AG09319 (cell line): ENCODE measurements at regions not wholly inside any gene's neighbourhood (a gene's known extent, or its start where the extent isn't known, plus 50 kb on each side); places are given as distances from the start of the nearest gene placed in this dataset.

Source experiments
- DNase-seq: peaks from one replicate; pipeline ENCODE4 v3.0.0-alpha.2; 2010; ENCODE audit warnings: low read depth; ENCODE audit errors: extremely low read depth
- TF ChIP-seq, protein P1 (sequence below): IDR thresholded peaks from 2 replicates; pipeline ENCODE4 v1.5.1; 2011; ENCODE audit warnings: low read depth, mild to moderate bottlenecking, inconsistent platforms, low read length, moderate library complexity

DNA sequence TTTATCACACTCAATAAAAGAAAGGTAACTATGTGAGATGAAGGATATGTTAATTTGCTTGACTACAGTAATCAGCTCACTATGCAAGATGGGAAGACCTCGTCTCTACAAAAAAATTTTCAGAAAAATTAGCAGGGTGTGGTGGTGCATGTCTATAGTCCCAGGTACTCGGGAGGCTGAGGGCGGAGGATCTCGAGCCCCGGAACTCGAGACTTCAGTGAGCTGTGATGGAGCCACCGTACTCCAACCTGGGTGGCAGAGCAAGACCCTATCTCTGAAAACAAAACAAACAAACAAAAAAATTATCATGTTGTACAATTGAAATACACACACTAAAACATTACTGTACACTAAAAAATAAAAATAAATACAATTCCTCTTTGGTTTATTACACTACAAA, 376.7 kb upstream of the KLHL1 start:
- no peak for DNase-seq
- TF ChIP-seq, protein P1, sequence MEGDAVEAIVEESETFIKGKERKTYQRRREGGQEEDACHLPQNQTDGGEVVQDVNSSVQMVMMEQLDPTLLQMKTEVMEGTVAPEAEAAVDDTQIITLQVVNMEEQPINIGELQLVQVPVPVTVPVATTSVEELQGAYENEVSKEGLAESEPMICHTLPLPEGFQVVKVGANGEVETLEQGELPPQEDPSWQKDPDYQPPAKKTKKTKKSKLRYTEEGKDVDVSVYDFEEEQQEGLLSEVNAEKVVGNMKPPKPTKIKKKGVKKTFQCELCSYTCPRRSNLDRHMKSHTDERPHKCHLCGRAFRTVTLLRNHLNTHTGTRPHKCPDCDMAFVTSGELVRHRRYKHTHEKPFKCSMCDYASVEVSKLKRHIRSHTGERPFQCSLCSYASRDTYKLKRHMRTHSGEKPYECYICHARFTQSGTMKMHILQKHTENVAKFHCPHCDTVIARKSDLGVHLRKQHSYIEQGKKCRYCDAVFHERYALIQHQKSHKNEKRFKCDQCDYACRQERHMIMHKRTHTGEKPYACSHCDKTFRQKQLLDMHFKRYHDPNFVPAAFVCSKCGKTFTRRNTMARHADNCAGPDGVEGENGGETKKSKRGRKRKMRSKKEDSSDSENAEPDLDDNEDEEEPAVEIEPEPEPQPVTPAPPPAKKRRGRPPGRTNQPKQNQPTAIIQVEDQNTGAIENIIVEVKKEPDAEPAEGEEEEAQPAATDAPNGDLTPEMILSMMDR, result no peak

DNA sequence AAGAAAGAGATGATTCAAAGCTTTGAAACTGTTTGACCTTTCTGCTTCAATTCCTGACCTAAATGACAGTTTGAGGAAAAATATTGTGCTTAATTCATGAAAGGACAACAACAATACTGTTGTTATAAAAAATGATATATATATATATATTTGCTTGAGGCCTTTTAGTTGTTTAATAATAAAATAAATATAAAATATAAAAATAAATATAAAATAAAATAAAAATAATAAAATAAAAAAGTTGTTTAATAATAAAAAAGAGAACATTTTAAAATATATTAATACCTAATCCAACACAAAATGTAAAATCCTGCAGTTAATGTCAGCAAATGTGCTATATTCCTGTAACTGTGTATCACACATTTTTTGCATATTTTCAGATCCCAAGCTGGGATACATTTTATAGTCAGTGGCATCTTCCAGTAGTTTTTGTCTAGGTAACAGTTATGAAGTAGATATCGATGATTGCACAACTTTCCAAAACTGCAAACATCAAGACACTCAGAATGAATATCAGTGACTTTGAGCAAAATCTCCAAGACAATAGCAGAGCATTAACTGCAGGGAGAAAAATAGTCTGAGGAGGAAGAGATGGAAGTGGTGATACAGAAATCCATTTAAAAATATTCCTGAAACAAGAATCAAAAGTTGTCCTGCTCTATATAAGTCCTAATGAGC, 375.5 kb upstream of the KLHL1 start:
- DNase-seq, result no peak
- TF ChIP-seq, protein P1, result no peak

DNA sequence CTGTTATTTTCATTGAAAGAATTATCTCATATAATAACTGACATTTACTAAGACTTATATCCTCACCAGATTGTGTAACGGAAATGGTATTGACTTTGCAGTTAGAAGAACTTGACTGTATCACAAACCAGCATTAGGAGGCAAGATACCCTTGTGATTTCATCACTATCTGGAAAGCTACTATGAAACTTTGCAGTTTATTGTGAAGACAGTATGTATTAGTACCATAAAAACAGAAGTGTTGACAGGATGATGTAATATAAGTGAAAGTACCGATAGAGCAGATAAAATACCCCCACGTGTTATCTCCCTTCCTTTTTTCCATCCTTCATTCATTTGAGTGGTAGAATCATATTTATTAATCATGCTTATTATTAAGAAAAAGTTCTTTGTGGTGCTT, 365.7 kb upstream of the KLHL1 start:
- no peak for DNase-seq
- TF ChIP-seq, protein P1, result no peak

DNA sequence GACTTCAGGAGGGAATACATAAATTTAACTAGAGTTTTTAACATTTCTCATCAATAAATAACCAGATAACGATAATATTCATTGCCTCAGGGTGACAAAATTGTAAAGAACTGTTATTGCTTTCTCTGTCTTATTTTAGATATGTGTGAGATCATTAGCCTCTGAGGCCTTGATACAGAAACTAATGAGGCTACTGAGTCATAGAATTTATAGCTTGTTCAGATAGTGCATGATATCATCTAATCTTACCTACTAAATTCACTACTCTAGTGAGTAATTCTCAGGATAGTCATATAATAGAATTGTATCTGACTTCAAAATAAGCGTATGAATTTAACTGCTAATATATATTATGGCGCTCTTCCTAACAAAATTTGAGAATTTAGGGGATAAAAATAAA, 360.8 kb upstream of the KLHL1 start:
- TF ChIP-seq, protein P1, result no peak
- DNase-seq, result no peak

DNA sequence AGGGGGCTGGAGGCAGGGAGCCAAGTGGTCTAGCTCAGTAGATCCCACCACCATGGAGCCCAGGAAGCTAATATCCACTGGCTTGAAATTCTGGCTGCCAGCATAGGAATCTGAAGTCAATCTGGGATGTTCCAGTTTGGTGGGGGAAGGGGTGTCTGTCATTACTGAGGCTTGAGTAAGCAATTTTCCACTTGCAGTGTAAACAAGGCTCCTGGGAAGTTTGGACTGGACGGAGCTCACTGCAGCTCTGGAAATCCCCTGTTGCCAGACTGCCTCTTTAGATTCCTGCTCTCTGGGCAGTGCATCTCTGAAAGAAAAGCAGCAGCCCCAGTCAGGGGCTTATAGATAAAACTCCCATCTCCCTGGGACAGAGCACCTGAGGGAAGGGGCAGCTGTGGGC, 349.2 kb upstream of the KLHL1 start:
- TF ChIP-seq, protein P1, result no peak
- no peak for DNase-seq

DNA sequence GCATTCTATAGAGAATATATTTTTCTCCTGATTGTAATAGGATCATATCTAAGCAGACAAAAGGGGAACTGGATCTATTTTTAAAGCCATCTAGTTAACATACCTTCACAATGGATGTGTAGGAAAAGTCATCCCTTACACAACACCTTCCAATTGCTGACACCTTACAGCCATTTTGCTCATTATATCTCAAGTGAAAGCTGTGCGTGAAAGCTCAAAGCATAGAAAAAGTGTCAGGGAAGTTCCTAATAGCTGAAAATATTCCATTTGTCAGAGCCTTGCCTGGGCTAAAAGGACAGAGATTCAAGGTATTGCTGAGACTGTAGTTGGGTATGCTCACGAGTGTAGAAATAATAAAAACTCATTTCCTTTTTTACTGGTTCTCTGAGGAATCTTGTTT, 340.6 kb upstream of the KLHL1 start:
- TF ChIP-seq, protein P1, result no peak
- no peak for DNase-seq

DNA sequence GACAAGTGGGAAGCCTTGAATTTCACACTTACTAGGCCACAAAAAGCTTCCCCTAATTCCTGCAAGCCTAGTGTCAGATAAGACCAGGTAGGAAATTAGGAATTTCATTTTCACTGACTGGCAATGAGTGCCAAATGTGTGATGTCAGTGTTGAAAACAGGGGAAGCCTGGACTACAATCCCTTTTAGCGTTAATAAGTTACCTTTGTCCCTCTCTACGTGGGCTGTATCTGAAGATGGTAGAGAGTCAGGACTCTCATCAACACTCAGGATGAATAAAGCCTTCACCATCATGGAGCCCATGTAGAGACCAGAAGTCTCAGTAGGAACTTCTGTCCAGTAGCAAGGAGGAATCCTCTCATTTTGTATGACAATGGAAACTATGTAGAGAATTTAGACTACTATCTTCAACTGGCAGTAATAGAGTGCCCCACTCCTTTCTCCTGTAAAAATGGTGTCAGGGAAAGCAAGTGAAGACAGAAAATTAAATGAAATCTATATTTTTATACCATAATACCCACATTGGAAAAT, 324.1 kb upstream of the KLHL1 start:
- DNase-seq, result no peak
- TF ChIP-seq, protein P1, result no peak
